ENCODE measurements at regions not wholly inside any gene's neighbourhood (a gene's known extent, or its start where the extent isn't known, plus 50 kb on each side); places are given as distances from the start of the nearest gene placed in this dataset.

GRCh38 chr19:33948651-33949335 is 152.1 kb downstream of the KCTD15 start:
- DNase-seq (ENCODE audit: insufficient read length, low spot score) (no peak), FAIRE-seq (no peak)
- TF ChIP-seq POLR2A (IDR thresholded peaks at IDR 0.05; ENCODE audit: low read depth, low read length) = no peak

GRCh38 chr19:33950091-33950750 is 153.6 kb downstream of the KCTD15 start:
- FAIRE-seq = no peak
- no peak for TF ChIP-seq POLR2A (IDR thresholded peaks at IDR 0.05; ENCODE audit: low read depth, low read length)
- no peak for DNase-seq (ENCODE audit: insufficient read length, low spot score)

- DNase-seq (ENCODE audit: insufficient read length, low spot score) (no peak), FAIRE-seq (no peak)
- no peak for TF ChIP-seq POLR2A (IDR thresholded peaks at IDR 0.05; ENCODE audit: low read depth, low read length)
Measured at GRCh38 chr19:33953023-33953422, 156.4 kb downstream of the KCTD15 start.

- DNase-seq (ENCODE audit: insufficient read length, low spot score) (no peak), FAIRE-seq (no peak)
- TF ChIP-seq POLR2A (IDR thresholded peaks at IDR 0.05; ENCODE audit: low read depth, low read length) = no peak
Measured at GRCh38 chr19:33953592-33953991, 156.9 kb downstream of the KCTD15 start.

GRCh38 chr19:33954686-33955085 is 158.0 kb downstream of the KCTD15 start:
- no peak for FAIRE-seq
- TF ChIP-seq POLR2A (IDR thresholded peaks at IDR 0.05; ENCODE audit: low read depth, low read length) = no peak
- DNase-seq (ENCODE audit: insufficient read length, low spot score) = no peak

- DNase-seq (ENCODE audit: insufficient read length, low spot score) = no peak
- no peak for FAIRE-seq
- no peak for TF ChIP-seq POLR2A (IDR thresholded peaks at IDR 0.05; ENCODE audit: low read depth, low read length)
Measured at GRCh38 chr19:33956941-33957340, 160.3 kb downstream of the KCTD15 start.

GRCh38 chr19:33957804-33958203 is 161.1 kb downstream of the KCTD15 start:
- FAIRE-seq (no peak), DNase-seq (ENCODE audit: insufficient read length, low spot score) (no peak)
- TF ChIP-seq POLR2A (IDR thresholded peaks at IDR 0.05; ENCODE audit: low read depth, low read length) = no peak

- DNase-seq (ENCODE audit: insufficient read length, low spot score) = no peak
- no peak for TF ChIP-seq POLR2A (IDR thresholded peaks at IDR 0.05; ENCODE audit: low read depth, low read length)
- FAIRE-seq = no peak
Measured at GRCh38 chr19:33960566-33960965, 163.9 kb downstream of the KCTD15 start.

- DNase-seq (ENCODE audit: insufficient read length, low spot score) (no peak), FAIRE-seq (no peak)
- no peak for TF ChIP-seq POLR2A (IDR thresholded peaks at IDR 0.05; ENCODE audit: low read depth, low read length)
Measured at GRCh38 chr19:33962161-33962560, 165.5 kb downstream of the KCTD15 start.

GRCh38 chr19:33963514-33963913 is 166.8 kb downstream of the KCTD15 start:
- FAIRE-seq (no peak), DNase-seq (ENCODE audit: insufficient read length, low spot score) (no peak)
- TF ChIP-seq POLR2A (IDR thresholded peaks at IDR 0.05; ENCODE audit: low read depth, low read length) = no peak

GRCh38 chr19:33971073-33971472 is 174.4 kb downstream of the KCTD15 start:
- no peak for DNase-seq (ENCODE audit: insufficient read length, low spot score)
- FAIRE-seq = no peak
- no peak for TF ChIP-seq POLR2A (IDR thresholded peaks at IDR 0.05; ENCODE audit: low read depth, low read length)

- no peak for FAIRE-seq
- DNase-seq (ENCODE audit: insufficient read length, low spot score) = no peak
- TF ChIP-seq POLR2A (IDR thresholded peaks at IDR 0.05; ENCODE audit: low read depth, low read length) = no peak
Measured at GRCh38 chr19:33977756-33978685, 181.4 kb downstream of the KCTD15 start.

- FAIRE-seq (no peak), DNase-seq (ENCODE audit: insufficient read length, low spot score) (no peak)
- no peak for TF ChIP-seq POLR2A (IDR thresholded peaks at IDR 0.05; ENCODE audit: low read depth, low read length)
Measured at GRCh38 chr19:33982706-33983105, 186.0 kb downstream of the KCTD15 start.

GRCh38 chr19:33988601-33989000 is 183.7 kb upstream of the LSM14A start:
- FAIRE-seq (no peak), DNase-seq (ENCODE audit: insufficient read length, low spot score) (no peak)
- TF ChIP-seq POLR2A (IDR thresholded peaks at IDR 0.05; ENCODE audit: low read depth, low read length) = no peak

Measured in H54 (cell line).